ENCODE measurements at regions not wholly inside any gene's neighbourhood (a gene's known extent, or its start where the extent isn't known, plus 50 kb on each side); places are given as distances from the start of the nearest gene placed in this dataset.

DNA sequence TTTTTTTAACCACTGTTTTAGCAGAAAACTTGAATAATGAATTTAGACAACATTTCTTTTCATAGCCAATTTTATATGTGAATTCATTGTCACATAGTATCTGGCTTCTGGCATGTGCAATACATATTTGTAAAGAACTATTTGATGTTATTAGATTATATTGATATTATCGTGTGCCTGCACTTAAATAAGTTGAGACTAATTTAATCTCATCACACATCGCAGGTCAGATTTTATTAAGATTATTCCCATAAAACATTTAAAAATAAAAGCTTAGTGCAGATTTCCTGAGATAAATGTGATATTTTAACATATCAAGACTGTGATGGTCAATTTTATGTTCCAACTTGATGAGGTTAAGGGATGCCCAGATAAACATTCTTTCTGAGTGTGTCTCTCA lies 1565.3 kb upstream of the LRRTM3 start:
- no peak overlapping the region for H3K4me2 ChIP-seq (replicated peaks; ENCODE audit: low read depth, low read length, poor library complexity, severe bottlenecking)
- intact Hi-C loops (cut with micrococcal nuclease): no loop called here
- no peaks in the 10 kb centered on the region for H4K20me1 ChIP-seq (ENCODE audit: control insufficient read depth, insufficient read depth, low read length, poor library complexity, severe bottlenecking)
- Mint-ChIP-seq H3K4me3 (no peak overlapping the region), H3K27ac (no peak overlapping the region), H3K9me3 (ENCODE audit: insufficient read depth) (peaks cover 5% of the 10 kb centered on the region), H3K27me3 (no peaks in the 10 kb centered on the region), H3K4me1 (no peaks in the 10 kb centered on the region)
- H3K79me2 ChIP-seq (ENCODE audit: control insufficient read depth, insufficient read depth, low read length): no peaks in the 10 kb centered on the region
- H3K9ac ChIP-seq (ENCODE audit: low read length): no peak overlapping the region
- CTCF ChIA-PET: no interaction called here
- H3K27me3 ChIP-seq (replicated peaks in 1 of 4; ENCODE audit: control extremely low read depth in 1 of 4, control insufficient read depth in 3 of 4, insufficient read depth in 4 of 4, low read length in 3 of 4): no peaks in the 10 kb centered on the region
- no peaks in the 10 kb centered on the region for H3K4me1 ChIP-seq (ENCODE audit: control insufficient read depth in 2 of 2, insufficient read depth in 2 of 2, low read length in 2 of 2)
- H3K36me3 ChIP-seq (replicated peaks in 1 of 2; ENCODE audit: control extremely low read depth in 1 of 2, control insufficient read depth in 1 of 2, extremely low read depth in 1 of 2, insufficient read depth in 2 of 2, low read length in 1 of 2): no peaks in the 10 kb centered on the region
- POLR2A ChIA-PET: no interaction called here
- H3K9me3 ChIP-seq (ENCODE audit: control extremely low read depth in 1 of 3, control insufficient read depth in 2 of 3, insufficient read depth in 1 of 3, low read length in 2 of 3): no peaks in the 10 kb centered on the region
- no peak for DNase-seq
- TF ChIP-seq EZH2 (IDR thresholded peaks at IDR 0.05; ENCODE audit: borderline replicate concordance, insufficient read depth, low read depth, low read length, poor library complexity, severe bottlenecking): no peak
- TF ChIP-seq, protein P1, sequence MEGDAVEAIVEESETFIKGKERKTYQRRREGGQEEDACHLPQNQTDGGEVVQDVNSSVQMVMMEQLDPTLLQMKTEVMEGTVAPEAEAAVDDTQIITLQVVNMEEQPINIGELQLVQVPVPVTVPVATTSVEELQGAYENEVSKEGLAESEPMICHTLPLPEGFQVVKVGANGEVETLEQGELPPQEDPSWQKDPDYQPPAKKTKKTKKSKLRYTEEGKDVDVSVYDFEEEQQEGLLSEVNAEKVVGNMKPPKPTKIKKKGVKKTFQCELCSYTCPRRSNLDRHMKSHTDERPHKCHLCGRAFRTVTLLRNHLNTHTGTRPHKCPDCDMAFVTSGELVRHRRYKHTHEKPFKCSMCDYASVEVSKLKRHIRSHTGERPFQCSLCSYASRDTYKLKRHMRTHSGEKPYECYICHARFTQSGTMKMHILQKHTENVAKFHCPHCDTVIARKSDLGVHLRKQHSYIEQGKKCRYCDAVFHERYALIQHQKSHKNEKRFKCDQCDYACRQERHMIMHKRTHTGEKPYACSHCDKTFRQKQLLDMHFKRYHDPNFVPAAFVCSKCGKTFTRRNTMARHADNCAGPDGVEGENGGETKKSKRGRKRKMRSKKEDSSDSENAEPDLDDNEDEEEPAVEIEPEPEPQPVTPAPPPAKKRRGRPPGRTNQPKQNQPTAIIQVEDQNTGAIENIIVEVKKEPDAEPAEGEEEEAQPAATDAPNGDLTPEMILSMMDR (IDR thresholded peaks at IDR 0.05): no peak
- no peak for ATAC-seq (ENCODE audit: low read depth)
- H2AFZ ChIP-seq (ENCODE audit: insufficient read depth, low read depth, low read length, poor library complexity, severe bottlenecking): no peak overlapping the region
- no peak overlapping the region for H3K27ac ChIP-seq (ENCODE audit: low read length in 2 of 2)
- WGBS (ENCODE audit: insufficient coverage): no CpG with 5 or more reads among the region's 2 CpGs
- no peak overlapping the region for H3K4me3 ChIP-seq (ENCODE audit: control extremely low read depth in 1 of 5, extremely low read depth in 1 of 5, insufficient read depth in 1 of 5, low read depth in 2 of 5, low read length in 4 of 5)

DNA sequence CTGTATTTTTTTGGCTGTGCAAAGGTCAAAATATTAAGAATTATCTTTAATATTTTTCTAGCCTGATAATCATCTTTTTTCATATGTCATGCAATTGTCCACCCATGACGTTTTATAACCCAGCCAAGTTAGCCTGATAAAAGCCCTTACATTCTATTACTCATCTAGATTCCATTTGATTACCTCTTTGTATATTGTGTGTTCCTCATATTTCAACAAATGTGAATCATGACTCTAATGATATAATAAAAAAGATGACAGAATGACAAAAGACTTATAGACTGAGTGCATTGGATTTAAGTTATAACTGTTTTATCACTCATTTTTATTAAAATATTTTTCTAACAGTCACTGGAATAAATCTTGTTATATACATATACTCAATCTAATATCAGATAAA lies 1560.0 kb upstream of the LRRTM3 start:
- WGBS (ENCODE audit: insufficient coverage): no CpG with 5 or more reads among the region's 1 CpG
- no peaks in the 10 kb centered on the region for H3K27me3 Mint-ChIP-seq

More for the DNA sequence above, 1560.0 kb upstream of the LRRTM3 start:
- H3K4me3 ChIP-seq (ENCODE audit: control extremely low read depth in 1 of 5, extremely low read depth in 1 of 5, insufficient read depth in 1 of 5, low read depth in 2 of 5, low read length in 4 of 5): no peak overlapping the region
- H3K27ac Mint-ChIP-seq: no peak overlapping the region
- no peak overlapping the region for H2AFZ ChIP-seq (ENCODE audit: insufficient read depth, low read depth, low read length, poor library complexity, severe bottlenecking)
- H3K9ac ChIP-seq (ENCODE audit: low read length): no peak overlapping the region
- DNase-seq: no peak
- peaks cover 3% of the 10 kb centered on the region for H3K9me3 Mint-ChIP-seq (ENCODE audit: insufficient read depth)
- ChIA-PET POLR2A (no interaction called here), CTCF (no interaction called here)
- H3K27ac ChIP-seq (ENCODE audit: low read length in 2 of 2): no peak overlapping the region
- no peaks in the 10 kb centered on the region for H3K9me3 ChIP-seq (ENCODE audit: control extremely low read depth in 1 of 3, control insufficient read depth in 2 of 3, insufficient read depth in 1 of 3, low read length in 2 of 3)
- H3K4me2 ChIP-seq (replicated peaks; ENCODE audit: low read depth, low read length, poor library complexity, severe bottlenecking): no peak overlapping the region
- H4K20me1 ChIP-seq (ENCODE audit: control insufficient read depth, insufficient read depth, low read length, poor library complexity, severe bottlenecking): no peaks in the 10 kb centered on the region
- H3K4me1 Mint-ChIP-seq: no peaks in the 10 kb centered on the region
- H3K79me2 ChIP-seq (ENCODE audit: control insufficient read depth, insufficient read depth, low read length): no peaks in the 10 kb centered on the region
- no peaks in the 10 kb centered on the region for H3K27me3 ChIP-seq (replicated peaks in 1 of 4; ENCODE audit: control extremely low read depth in 1 of 4, control insufficient read depth in 3 of 4, insufficient read depth in 4 of 4, low read length in 3 of 4)
- no peak overlapping the region for H3K4me3 Mint-ChIP-seq
- TF ChIP-seq, protein P1 (IDR thresholded peaks at IDR 0.05): no peak
- TF ChIP-seq EZH2 (IDR thresholded peaks at IDR 0.05; ENCODE audit: borderline replicate concordance, insufficient read depth, low read depth, low read length, poor library complexity, severe bottlenecking): no peak
- no peak for ATAC-seq (ENCODE audit: low read depth)
- no peaks in the 10 kb centered on the region for H3K4me1 ChIP-seq (ENCODE audit: control insufficient read depth in 2 of 2, insufficient read depth in 2 of 2, low read length in 2 of 2)
- intact Hi-C loops (cut with micrococcal nuclease): no loop called here
- H3K36me3 ChIP-seq (replicated peaks in 1 of 2; ENCODE audit: control extremely low read depth in 1 of 2, control insufficient read depth in 1 of 2, extremely low read depth in 1 of 2, insufficient read depth in 2 of 2, low read length in 1 of 2): no peaks in the 10 kb centered on the region

Measured in B cell (primary cell).